Testis (tissue), 2 donors: ENCODE measurements at regions not wholly inside any gene's neighbourhood (a gene's known extent, or its start where the extent isn't known, plus 50 kb on each side); places are given as distances from the start of the nearest gene placed in this dataset.

Experiments used
- CTCF ChIP-seq, 3 experiments: fragments of 450-650 bp in 2 of 3; fragments of 200-600 bp in 1 of 3; sonication (generic) in 1 of 3; IDR thresholded peaks; one replicate each; pipeline ENCODE4 v1.5.1; 2016 to 2019; ENCODE audit warnings: antibody characterized with exemption in 3 of 3, mild to moderate bottlenecking in 2 of 3, moderate library complexity in 1 of 3
- POLR2A ChIP-seq: fragments of 450-650 bp; IDR thresholded peaks from one replicate; pipeline ENCODE4 v1.6.1; 2017; ENCODE audit warnings: antibody characterized with exemption, mild to moderate bottlenecking, moderate library complexity

- TF ChIP-seq CTCF (IDR thresholded peaks at IDR 0.05): no peak
- no peak for TF ChIP-seq POLR2A
Observed at GRCh38 chr15:25220834-25221233, 218.0 kb downstream of the UBE3A start.
